22Rv1 (cell line): ENCODE measurements at regions not wholly inside any gene's neighbourhood (a gene's known extent, or its start where the extent isn't known, plus 50 kb on each side); places are given as distances from the start of the nearest gene placed in this dataset.

ENCODE experiments used
- CTCF ChIP-seq: fragments of 450-650 bp; IDR thresholded peaks from 2 replicates; pipeline ENCODE4 v1.5.1; 2017; ENCODE audit warnings: mild to moderate bottlenecking
- ZFX ChIP-seq: fragments of 450-650 bp; IDR thresholded peaks from 2 replicates; pipeline ENCODE4 v1.6.1; 2017; ENCODE audit warnings: antibody characterized with exemption, borderline replicate concordance

- TF ChIP-seq CTCF (no peak), ZFX (no peak)
These were observed 470.2 kb downstream of the SH2D4B start for GRCh38 chr10:81007872-81008271.
